Endodermal cell (in vitro differentiated cells): ENCODE measurements at regions not wholly inside any gene's neighbourhood (a gene's known extent, or its start where the extent isn't known, plus 50 kb on each side); places are given as distances from the start of the nearest gene placed in this dataset.

Source experiments
- DNase-seq: peaks from one replicate; pipeline ENCODE4 v3.0.0-alpha.2; 2017
- H3K27ac ChIP-seq: 2 replicates; pipeline ENCODE4 v1.5.1; 2013; ENCODE audit warnings: mild to moderate bottlenecking, low read depth, low read length, moderate library complexity
- H3K27me3 ChIP-seq: 2 replicates; pipeline ENCODE4 v1.6.1; 2013; ENCODE audit warnings: mild to moderate bottlenecking, low read length, moderate library complexity; ENCODE audit not compliant: insufficient read depth, control insufficient read depth, poor library complexity, severe bottlenecking
- H3K36me3 ChIP-seq: 2 replicates; pipeline ENCODE4 v1.7.0; 2013; ENCODE audit warnings: mild to moderate bottlenecking, low read length, moderate library complexity; ENCODE audit not compliant: control insufficient read depth, insufficient read depth
- H3K4me1 ChIP-seq: one replicate; pipeline ENCODE4 v1.7.0; 2013; ENCODE audit warnings: low read length; ENCODE audit not compliant: control insufficient read depth, insufficient read depth
- H3K4me3 ChIP-seq: 2 replicates; pipeline ENCODE4 v1.5.1; 2013; ENCODE audit warnings: mild to moderate bottlenecking, low read length, moderate library complexity
- H3K9ac ChIP-seq: 2 replicates; pipeline ENCODE4 v1.6.1; 2013; ENCODE audit warnings: mild to moderate bottlenecking, low read length, moderate library complexity; ENCODE audit not compliant: poor library complexity, severe bottlenecking; ENCODE audit errors: extremely low read depth
- H3K9me3 ChIP-seq: 2 replicates; pipeline ENCODE4 v1.6.1; 2013; ENCODE audit warnings: mild to moderate bottlenecking, low read length, moderate library complexity; ENCODE audit not compliant: control insufficient read depth
- H3K27ac Mint-ChIP-seq: 2 replicates; pipeline ENCODE4 v1.8.0; 2020; ENCODE audit warnings: mixed read lengths
- H3K27me3 Mint-ChIP-seq: 2 replicates; pipeline ENCODE4 v1.8.0; 2021; ENCODE audit warnings: mild to moderate bottlenecking, mixed read lengths; ENCODE audit not compliant: insufficient read depth
- H3K36me3 Mint-ChIP-seq: 2 replicates; pipeline ENCODE4 v1.8.0; 2020; ENCODE audit warnings: low read depth, mixed read lengths
- H3K4me1 Mint-ChIP-seq: 2 replicates; pipeline ENCODE4 v1.8.0; 2020; ENCODE audit warnings: mixed read lengths
- H3K4me3 Mint-ChIP-seq: 2 replicates; pipeline ENCODE4 v1.8.0; 2020; ENCODE audit warnings: mild to moderate bottlenecking, moderate library complexity, mixed read lengths
- H3K9me3 Mint-ChIP-seq: 2 replicates; pipeline ENCODE4 v1.8.0; 2020; ENCODE audit warnings: mild to moderate bottlenecking, mixed read lengths
- CTCF ChIP-seq: fragments of 200-600 bp; sonication (generic); conservative IDR thresholded peaks from 2 replicates; pipeline ENCODE4 v1.5.0; 2021; ENCODE audit warnings: antibody characterized with exemption, mild to moderate bottlenecking
- WGBS, 2 experiments: methylation state at CpG; one replicate each; pipeline versions ENCODE4 v1.1.5 to v1.1.7; 2013; ENCODE audit warnings: missing lambda C conversion rate in 2 of 2, mixed read lengths in 1 of 2; ENCODE audit not compliant: insufficient coverage in 1 of 2, insufficient read length in 1 of 2; 5-methylcytosine and 5-hydroxymethylcytosine counted together

GRCh38 chr20:43263226-43263625, 73.5 kb upstream of the PTPRT start:
- no peak for TF ChIP-seq CTCF
- H3K9me3 Mint-ChIP-seq = peaks cover 8% of the 10 kb centered on the region
- WGBS, 2 experiments = 86 to 90% methylated on average over 1 to 2 of the region's 2 CpGs

GRCh38 chr20:43262341-43262740, 72.6 kb upstream of the PTPRT start:
- TF ChIP-seq CTCF = no peak
- H3K36me3 Mint-ChIP-seq = no peaks in the 10 kb centered on the region
- no peak for DNase-seq
- H3K27ac ChIP-seq = no peak overlapping the region
- H3K9ac ChIP-seq = no peak overlapping the region
- no peaks in the 10 kb centered on the region for H3K9me3 ChIP-seq
- H3K4me1 Mint-ChIP-seq = peaks cover 2% of the 10 kb centered on the region
- H3K27me3 Mint-ChIP-seq = peaks cover 4% of the 10 kb centered on the region
- H3K4me1 ChIP-seq = no peaks in the 10 kb centered on the region
- H3K27ac Mint-ChIP-seq = no peak overlapping the region
- H3K9me3 Mint-ChIP-seq = peaks cover 8% of the 10 kb centered on the region
- H3K4me3 ChIP-seq = no peak overlapping the region
- H3K36me3 ChIP-seq = no peaks in the 10 kb centered on the region
- no peak overlapping the region for H3K4me3 Mint-ChIP-seq
- 90 to 91% methylated on average over 7 to 8 of the region's 8 CpGs for WGBS, 2 experiments
- H3K27me3 ChIP-seq = peaks cover 10% of the 10 kb centered on the region

More at GRCh38 chr20:43263226-43263625, 73.5 kb upstream of the PTPRT start:
- no peak overlapping the region for H3K27ac Mint-ChIP-seq
- Histone ChIP-seq H3K27ac (no peak overlapping the region), H3K36me3 (no peaks in the 10 kb centered on the region), H3K27me3 (peaks cover 10% of the 10 kb centered on the region), H3K4me3 (no peak overlapping the region), H3K9ac (no peak overlapping the region), H3K9me3 (no peaks in the 10 kb centered on the region), H3K4me1 (no peaks in the 10 kb centered on the region)
- peaks cover 4% of the 10 kb centered on the region for H3K27me3 Mint-ChIP-seq
- no peaks in the 10 kb centered on the region for H3K36me3 Mint-ChIP-seq
- no peak for DNase-seq
- peaks cover 2% of the 10 kb centered on the region for H3K4me1 Mint-ChIP-seq
- no peak overlapping the region for H3K4me3 Mint-ChIP-seq

- Mint-ChIP-seq H3K27ac (no peak overlapping the region), H3K27me3 (peaks cover 14% of the 10 kb centered on the region)
- WGBS, 2 experiments = 88 to 94% methylated on average over 6 of the region's 7 CpGs
Measured at GRCh38 chr20:43255877-43256276, 66.2 kb upstream of the PTPRT start.

More at GRCh38 chr20:43255877-43256276, 66.2 kb upstream of the PTPRT start:
- Histone ChIP-seq H3K4me1 (no peaks in the 10 kb centered on the region), H3K36me3 (no peaks in the 10 kb centered on the region), H3K9ac (no peak overlapping the region), H3K27me3 (no peaks in the 10 kb centered on the region), H3K4me3 (no peak overlapping the region), H3K9me3 (no peaks in the 10 kb centered on the region), H3K27ac (no peak overlapping the region)
- Mint-ChIP-seq H3K4me1 (no peaks in the 10 kb centered on the region), H3K4me3 (no peak overlapping the region), H3K36me3 (no peaks in the 10 kb centered on the region), H3K9me3 (peaks cover 8% of the 10 kb centered on the region)
- no peak for DNase-seq
- no peak for TF ChIP-seq CTCF
